Hematopoietic multipotent progenitor cell treated with erythropoietin and hydrocortisone succinate and interleukin-3 and kit ligand, for 15 days (in vitro differentiated cells): ENCODE measurements at regions not wholly inside any gene's neighbourhood (a gene's known extent, or its start where the extent isn't known, plus 50 kb on each side); places are given as distances from the start of the nearest gene placed in this dataset.

ENCODE experiments used
- DNase-seq: peaks from one replicate; pipeline ENCODE4 v3.0.0-alpha.2; 2015; ENCODE audit warnings: low spot score

DNA sequence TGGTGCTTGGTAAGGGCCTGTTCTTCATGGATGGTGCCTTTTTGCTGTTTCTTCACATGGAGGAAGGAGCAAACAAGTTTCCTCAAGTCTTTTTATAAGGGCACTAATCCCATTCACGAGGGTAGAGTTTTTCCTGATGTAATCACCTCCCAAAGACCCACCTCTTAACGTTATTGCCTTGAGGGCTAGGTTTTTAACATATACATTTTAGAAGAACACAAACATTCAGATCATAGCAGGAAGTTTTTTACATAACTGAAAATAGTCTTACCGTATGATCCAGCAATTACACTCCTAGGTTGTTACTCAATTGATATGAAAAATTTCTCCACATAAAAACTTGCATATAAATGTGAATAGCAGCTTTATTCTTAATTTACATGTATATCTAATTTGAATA, 976.3 kb downstream of the DSC3 start:
- no peak for DNase-seq

DNA sequence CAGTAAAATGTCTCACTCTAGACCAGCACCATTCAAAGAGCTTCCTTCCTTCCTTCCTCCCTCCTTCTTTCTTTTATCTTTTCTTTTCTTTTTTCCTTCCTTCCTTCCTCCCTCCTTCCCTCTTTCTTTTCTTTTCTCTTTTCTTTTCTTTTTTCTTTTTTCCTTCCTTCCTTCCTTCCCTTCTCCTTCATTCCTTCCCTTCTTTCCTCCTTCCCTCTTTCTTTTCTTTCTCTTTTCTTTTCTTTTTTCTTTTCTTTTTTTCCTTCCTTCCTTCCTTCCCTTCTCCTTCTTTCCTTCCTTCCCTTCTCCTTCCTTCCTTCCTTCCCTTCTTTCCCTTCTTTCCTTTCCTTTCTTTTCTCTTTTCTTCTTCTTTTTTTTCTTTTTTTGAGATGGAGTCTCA, 985.1 kb downstream of the DSC3 start:
- no peak for DNase-seq

DNA sequence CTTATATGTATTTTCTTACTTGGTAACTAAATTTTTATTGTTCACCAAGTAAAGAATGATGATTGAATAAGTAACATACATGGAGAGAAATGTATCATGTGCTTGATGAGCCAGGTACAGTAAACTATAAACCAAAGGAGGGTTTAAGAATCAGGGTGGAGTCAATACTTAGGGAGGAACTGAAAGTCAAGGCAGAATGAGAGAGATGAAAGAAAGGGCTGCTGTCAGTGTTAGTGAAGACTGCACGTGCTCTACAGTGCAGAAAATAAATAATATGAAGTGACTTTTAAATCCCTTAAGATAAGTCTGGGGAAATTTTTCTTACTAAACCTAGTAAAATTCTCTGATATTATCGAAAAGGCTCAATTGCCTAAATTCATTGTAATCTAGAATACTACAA, 986.0 kb downstream of the DSC3 start:
- DNase-seq = no peak

DNA sequence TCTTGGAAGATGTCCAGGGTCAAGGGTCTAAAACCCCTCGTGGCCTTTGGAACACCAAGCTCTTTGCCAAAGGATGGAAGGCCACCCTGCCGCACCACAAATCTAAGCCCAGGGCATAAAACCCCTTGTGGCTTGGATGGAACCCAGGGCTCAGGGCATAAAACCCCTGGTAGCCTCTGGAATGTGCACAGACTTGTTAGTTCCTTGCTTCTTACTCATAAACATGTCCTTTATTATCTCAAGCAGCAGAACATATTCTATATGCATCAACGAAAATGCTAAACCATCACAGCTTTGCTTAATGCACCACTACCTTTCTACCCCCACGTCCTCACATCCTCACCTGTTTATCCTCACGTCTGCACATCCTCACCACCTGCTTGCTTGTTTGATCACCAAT, 998.0 kb downstream of the DSC3 start:
- DNase-seq = no peak

DNA sequence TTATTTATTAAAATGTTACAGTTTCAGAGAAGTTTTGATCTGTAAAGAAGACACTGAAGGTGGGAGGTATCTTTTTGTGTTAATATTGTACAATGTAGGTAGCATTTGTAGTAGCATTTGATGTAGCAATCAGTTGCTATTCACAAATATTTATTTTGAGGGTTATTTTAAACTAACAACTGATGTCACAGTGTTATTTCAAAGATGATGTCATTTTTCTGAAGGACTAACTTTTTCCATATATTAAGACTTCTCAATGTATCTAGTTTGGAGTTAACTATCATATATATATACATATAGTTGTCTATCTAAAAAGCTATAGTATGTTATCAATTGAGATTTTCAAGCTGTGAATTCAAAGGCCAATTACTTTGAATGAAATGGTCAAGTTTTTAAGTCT, 1003.3 kb downstream of the DSC3 start:
- no peak for DNase-seq

DNA sequence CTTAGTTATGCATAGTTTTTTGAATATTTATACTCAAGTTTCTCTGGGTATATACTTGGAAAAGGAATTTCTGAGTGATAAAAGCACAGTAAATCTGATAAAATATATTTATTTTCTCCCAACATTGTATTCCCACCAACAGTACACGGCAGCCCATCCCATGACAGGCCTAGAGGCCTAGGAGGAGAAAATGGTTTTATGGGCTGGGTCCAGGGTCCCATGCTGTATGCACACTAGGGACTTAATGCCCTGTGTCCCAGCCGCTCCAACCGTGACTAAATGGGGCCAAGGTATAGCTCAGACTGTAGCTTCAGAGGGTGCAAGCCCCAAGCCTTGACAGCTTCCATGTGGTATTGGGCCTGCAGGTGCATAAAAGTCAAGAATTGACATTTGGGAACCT, 1007.7 kb downstream of the DSC3 start:
- no peak for DNase-seq

DNA sequence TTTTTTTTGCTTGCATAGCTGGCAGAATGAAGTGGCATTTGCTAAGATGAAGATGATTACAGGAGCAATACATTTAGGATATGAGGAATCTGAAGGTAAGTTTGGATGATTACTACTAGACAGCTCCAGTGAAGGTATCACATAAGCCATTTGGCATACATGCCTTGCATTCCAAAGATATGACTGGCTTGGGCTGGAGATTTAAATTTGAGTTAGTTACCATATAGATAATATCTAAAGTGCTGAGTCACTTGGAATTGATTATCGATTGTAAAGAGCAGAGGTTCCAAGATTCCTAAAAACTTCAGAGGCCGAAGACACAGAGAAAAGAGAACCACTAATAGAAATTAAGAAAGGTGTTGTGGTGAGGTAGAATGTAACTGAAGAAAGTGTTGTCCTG, 1026.4 kb downstream of the DSC3 start:
- DNase-seq = no peak

DNA sequence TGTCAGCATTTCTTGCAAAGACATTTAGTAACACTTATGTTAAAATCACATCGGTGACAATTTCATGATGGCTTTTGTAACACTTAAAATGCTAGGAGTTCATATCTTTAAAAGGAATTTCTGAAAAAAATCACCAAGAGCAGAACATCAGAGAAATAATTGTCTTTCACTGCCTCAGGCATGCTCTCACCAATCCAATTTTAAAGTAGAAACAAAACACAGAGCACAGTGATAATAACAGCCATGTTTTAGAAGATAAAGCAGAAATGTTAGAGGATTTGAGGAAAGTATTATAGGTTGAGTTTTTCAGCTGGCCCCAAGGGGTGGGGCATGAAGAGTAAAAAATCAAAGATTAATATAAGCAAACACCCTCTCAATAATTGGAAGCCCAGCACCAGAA, 1037.6 kb downstream of the DSC3 start:
- DNase-seq = no peak

DNA sequence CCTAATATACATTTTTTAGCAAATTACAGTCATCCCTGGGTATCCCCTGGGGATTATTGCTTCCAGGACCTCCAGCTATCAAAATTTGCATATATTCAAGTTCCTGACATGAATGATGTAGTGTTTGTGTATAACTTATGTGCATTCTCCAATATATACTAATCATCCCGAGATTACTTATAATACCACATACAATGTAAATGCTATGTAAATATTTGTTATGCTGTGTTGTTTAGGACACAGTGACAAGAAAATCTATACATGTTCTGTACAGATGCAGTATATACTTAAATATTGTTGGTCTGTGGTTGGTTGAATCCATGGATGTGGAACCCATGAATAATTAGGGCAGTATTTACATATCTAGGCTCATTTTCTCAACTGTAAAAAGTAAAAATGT, 1060.3 kb downstream of the DSC3 start:
- DNase-seq = no peak

DNA sequence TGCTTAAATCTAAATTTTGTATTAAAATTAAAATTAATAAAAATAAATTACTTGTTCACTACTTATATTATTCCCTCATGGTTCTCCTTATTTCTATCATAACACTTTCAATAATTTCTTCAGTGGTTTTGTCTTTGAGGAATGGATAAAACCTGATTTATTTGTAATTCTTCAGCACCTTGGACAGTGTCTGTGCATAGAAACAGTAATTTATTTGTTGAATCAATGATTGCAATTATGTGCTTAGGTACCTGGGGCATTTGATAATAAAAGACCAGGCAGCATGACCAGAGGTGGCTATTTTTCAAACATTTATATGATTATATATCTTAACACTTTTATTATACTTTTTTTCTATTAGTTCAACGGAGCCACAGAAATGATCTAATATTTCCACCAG, 1062.7 kb downstream of the DSC3 start:
- DNase-seq = no peak

DNA sequence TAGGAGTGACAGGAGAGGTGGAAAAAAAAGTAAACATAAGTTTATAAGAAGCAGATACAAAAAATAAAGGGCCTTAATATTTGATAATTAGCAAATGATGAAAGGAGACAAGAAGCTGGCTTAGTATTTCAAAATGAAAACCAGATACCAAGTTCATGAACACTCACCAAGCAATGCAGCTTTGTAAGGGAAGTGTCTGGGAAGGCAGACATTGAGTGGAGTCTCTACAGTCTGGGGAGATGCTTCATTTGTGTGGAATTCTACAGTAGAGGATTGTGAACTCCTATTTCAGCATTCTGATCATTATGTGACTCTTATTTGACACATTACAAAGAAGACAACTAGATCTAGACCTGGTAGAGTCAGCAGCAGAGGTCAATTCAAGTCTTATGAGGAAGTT, 1072.7 kb downstream of the DSC3 start:
- DNase-seq = no peak

DNA sequence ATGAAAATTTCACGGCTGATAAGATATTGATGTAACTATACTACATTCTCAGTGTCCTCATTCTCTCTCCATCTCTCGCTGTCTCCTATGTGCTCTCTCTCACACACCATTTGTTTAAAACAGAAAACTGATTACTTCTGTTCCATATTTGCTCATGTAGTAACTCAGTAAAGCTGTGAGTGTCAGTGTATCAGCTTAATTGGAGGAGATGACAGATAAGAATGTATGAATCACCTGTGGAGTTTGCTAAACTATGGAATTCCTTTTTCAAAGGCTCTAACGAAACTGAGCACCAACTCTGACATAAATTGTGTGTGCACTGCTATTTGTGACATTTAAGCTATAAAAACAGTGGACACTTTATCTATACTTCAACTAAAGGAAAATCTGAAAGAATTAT, 1080.0 kb downstream of the DSC3 start:
- DNase-seq = no peak

DNA sequence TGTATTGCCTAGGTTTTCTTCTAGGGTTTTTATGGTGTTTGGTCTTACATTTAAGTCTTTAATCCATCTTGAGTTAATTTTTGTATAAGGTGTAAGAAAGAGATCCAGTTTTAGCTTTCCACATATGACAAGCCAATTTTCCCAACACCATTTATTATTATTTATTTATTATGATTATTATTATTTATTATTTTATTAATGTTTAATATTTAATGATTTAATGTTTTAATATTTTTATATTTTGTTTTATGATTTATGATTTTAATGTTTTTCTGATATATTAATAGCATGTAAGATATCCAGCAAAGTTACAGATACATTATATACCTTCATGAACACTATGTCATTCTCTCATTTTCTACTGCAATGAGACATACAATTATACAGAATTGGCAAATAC, 1082.0 kb downstream of the DSC3 start:
- no peak for DNase-seq

DNA sequence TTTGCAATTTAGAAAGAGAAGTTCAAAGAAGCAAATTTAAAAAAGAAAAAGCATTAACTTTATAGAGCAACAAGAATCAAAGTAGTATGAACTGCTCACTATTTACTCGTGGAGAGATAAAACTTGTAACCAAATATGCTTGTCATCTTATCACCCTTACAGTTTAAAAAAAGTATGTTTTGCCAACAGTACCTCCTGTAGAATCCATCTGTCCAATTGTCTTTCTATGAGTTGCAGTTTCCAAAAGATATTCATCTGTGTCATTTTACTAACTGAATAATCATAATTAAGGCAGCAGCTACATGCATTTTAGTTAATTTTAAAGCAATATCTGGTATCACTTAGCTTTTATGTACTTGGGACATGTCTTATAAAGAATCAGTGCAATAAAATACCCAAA, 1112.3 kb downstream of the DSC3 start:
- no peak for DNase-seq

DNA sequence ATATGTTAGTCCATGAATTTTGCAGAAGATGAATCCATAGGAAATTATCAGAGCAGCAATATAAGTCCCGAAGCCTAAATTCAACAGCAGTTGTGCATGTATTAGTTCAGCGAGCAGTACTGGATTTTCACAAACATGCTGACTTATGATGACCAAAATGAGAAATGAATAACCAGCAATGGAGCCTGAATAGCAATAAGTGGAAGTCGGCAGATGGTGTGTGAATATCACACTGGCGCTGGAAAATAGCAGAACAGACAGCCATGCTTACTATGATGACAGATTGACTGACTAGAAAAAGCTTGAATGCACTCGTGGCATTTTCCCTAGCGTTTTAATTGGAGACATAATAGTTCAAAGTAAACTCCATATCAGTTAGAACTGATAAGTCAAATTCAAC, 1114.5 kb downstream of the DSC3 start:
- no peak for DNase-seq

DNA sequence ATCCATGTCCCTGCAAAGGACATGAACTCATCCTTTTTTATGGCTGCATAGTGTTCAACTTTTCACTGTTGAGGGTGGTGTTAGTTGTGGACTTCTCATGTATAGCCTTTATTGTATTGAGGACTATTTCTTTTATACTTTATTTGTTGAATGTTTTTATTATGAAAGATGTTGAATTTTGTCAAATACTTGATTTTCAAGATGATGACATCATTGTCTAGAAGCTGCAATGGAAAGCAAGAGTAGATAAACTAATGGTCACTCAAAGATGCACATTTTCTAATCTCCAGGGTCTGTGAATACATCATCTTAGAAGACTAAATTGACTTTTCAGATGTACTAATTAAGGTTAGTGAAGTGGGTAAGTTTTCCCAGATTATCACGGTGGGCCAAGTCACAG, 1117.0 kb downstream of the DSC3 start:
- no peak for DNase-seq

DNA sequence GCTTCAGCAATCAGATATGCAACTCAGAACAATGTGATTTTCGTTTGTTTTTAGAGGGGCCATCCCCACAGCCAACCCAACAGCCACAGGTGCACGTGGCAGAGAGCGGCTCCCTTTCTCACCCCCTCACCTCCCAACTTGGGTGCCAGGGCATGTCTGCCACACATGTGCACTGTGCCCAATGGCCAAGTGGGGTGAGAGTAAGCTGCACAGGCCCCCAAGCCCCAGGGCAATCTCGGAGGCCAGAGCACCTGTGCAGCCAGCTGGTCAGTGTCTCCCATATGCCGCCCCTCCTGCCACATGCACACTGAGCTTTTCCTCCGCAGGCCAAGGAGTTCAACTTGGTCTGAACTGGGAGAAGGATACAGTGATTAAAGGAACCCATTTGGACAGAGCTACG, 1130.2 kb downstream of the DSC3 start:
- no peak for DNase-seq

DNA sequence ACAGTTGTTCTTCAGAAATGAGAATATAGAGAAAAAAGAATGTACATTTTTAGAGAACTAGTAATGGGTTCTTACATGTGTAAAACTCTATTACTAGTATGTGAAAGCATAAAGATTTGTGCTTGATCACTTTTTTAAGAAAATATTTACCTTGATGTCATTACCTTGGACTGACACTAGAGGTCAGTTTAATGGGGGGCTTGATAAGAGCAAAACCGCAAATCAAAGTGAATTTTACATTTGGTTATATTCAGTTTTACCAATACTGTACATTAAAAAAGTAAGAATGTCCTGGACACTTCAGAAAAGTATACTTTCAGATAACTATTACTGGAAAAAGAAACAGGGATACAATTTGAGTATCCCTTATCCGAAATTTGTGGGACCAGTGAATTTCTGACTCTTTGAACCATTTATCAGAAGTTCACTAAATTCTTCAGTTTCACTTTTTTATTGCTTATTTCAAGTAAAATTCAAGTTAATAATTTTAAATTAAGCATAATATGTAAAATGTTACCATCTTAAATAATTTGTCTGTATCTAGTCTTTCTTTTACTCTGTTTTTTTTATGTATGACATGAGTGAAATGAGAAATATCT, 1149.5 kb downstream of the DSC3 start:
- no peak for DNase-seq

DNA sequence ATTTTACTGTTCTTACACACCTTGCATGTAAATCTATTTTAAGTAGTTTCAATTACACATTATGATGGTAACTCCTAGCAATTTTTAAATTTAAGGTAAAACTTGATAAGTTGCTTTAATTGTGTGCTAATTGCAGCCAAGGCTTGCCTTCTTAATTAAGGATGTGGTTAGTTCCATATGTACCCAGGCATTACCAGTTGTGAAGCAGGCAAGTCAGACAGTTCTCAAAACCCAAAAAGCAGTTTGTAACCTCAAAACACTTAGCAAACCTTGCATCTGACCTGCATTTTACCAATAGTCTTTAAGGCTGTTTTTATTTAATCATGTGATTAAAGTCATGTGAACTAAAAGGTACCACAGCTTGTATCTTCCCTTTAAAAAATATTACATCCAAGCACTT, 1159.4 kb downstream of the DSC3 start:
- DNase-seq = no peak

DNA sequence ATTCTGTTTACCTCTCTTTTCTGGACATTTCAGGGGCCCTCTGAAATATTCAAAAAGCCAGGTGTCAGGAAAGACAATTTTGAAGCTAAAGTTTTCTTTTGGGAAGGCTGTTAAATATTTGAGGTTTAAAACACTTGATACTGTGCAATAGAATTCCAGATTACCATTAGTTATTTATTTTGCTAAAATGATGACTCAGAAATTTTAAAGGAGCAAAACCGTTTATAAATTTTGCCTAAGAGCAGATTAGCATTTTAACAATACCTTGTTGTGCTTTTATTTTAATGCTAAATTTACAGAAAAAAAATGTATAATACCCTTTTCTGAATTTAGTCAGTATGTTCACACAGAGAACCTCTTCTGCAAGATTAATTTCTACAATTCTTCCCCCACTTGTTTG, 1159.9 kb downstream of the DSC3 start:
- no peak for DNase-seq

DNA sequence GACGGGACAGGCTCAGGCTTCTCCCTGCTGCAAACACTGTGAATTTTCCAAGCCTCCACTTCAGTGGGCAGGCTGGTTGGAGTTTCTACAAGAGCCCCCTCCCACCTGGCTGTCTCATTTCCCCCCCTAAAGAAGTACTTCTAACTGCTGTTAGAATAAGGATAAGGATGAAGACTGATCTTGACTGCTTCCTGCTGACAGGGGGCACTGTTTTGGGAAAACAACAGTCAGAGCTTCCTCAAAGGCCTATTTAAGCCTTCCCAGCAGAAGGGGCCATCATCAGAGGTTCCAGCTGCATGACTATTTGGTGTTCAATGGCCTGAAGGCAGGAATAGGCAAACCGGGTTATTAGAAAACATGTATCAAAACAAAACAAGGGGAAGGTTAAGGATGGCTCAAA, 1162.8 kb downstream of the DSC3 start:
- no peak for DNase-seq

DNA sequence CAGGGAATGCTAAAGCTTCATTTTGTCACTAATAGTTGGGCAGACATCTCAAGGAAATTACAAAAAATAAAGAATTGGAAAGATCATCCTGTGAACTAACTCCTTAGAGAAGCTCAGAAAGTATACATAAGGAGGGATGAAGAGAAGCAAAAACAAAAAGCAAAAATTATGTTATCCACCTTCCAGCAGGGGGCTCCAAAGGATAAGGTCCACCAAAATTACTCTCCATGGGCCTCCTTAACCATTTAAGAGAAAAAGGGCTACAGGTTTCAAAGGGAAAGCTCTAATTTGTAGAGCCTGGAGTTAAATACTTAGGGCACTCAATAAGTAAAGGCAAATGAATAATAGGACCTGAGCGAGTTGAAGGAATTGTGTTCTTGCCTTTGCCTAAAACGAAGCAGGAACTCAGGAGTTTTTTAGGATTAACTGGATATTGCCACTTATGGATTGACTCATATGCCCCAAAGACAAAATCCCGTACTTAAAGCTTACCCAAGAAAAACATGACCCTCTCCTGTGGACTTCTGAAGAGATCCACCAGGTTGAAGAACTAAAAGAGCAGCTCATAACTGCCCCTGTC, 1167.9 kb downstream of the DSC3 start:
- no peak for DNase-seq

DNA sequence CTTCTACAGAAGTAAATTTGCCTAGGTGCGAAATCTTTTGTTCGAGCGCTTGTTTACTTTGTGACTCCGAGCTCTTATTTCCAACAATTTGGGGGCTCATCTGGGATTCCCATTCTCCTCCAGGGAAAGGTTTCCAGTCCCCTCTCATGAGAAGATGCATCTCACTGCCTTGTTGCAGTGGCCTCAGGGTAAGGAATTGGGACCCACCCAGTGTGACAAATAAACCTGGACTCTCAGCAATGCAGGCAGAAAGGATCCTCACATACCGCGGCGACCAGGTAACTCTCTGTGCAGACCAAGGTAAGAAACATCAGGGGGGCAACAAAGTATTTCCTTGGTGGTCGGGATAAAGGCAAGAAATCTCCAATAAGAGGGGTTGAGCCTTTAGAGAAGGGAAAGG, 1169.3 kb downstream of the DSC3 start:
- no peak for DNase-seq

DNA sequence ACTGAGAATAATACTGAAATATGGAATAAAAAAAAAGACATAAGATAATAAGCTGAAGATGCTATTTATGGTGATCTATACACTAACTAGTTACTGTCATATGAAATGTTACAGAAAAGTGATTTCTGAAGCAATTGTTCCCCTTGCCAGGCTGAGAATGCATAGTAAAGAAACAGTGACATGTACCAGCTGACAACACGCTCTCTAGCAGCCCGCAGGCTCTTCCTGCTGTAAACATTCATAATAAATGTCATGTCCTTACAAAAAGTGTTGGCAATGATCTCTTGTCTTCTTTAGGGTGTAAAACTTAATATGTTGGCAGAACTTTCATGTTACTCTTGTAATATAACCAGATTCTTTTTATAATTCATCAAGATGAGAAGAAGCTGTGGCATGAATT, 1171.3 kb downstream of the DSC3 start:
- DNase-seq = no peak

DNA sequence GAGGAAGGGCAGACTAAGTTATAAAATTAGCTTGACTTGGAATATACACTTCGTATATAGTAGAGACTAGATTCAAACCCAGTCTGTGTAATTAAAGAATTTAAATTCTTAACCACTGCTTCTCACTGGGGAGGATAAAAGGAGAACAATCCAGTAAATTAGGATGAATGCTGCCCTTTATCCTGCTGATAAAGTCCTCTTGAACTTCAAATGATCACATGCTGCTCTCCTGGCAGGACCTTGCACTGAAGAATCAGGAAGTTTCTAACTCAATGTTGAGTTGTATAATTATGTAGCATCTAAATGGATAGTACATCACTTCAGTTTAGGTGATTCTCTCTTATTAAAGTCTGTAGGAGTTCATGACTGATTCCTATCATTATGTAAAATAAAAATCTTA, 1179.7 kb downstream of the DSC3 start:
- DNase-seq = no peak
